ENCODE measurements at regions not wholly inside any gene's neighbourhood (a gene's known extent, or its start where the extent isn't known, plus 50 kb on each side); places are given as distances from the start of the nearest gene placed in this dataset.

GRCh38 chr4:155042014-155042413 lies 166.4 kb upstream of the NPY2R start:
- no peak for TF ChIP-seq RCOR1 (IDR thresholded peaks at IDR 0.05; ENCODE audit: borderline replicate concordance in 1 of 2, low read depth in 2 of 2, low read length in 2 of 2)
- no peak for TF ChIP-seq ZNF24 (IDR thresholded peaks at IDR 0.05)
- TF ChIP-seq TAF7 (tag; IDR thresholded peaks at IDR 0.05) = no peak
- TF ChIP-seq MAZ (CRISPR knock-in tag; conservative IDR thresholded peaks at IDR 0.05 in 1 of 2, IDR thresholded peaks at IDR 0.05 in 1 of 2) = no peak
- no peak for TF ChIP-seq NCOA1 (IDR thresholded peaks at IDR 0.05; ENCODE audit: low read depth)
- no peak for TF ChIP-seq MITF (IDR thresholded peaks at IDR 0.05)

All from K562 (cell line).